Right lobe of liver (tissue), 6 donors: ENCODE measurements at regions not wholly inside any gene's neighbourhood (a gene's known extent, or its start where the extent isn't known, plus 50 kb on each side); places are given as distances from the start of the nearest gene placed in this dataset.
"Not testable (repeated sequence)": the region's sequence is repeated elsewhere in the genome, so short reads cannot be mapped to it uniquely, and the experiment has no call there.

Experiments
- ATAC-seq, 4 donors: fragments of 200-7000 bp; cut with Tn5 transposase; one replicate each; pipeline ENCODE4 v1.9.1; 2020; ENCODE audit warnings: mild to moderate bottlenecking in 4 of 4, moderate library complexity in 4 of 4
- DNase-seq, 3 donors: peaks; one replicate each; pipeline ENCODE4 v3.0.0-alpha.2; 2020
- H3K27ac ChIP-seq, 3 donors: fragments of 200-600 bp; one replicate each; pipeline ENCODE4 v1.8.0; 2022
- H3K27me3 ChIP-seq, 2 donors: fragments of 200-600 bp; one replicate each; pipeline ENCODE4 v1.8.0; 2022
- H3K36me3 ChIP-seq, 4 donors: fragments of 200-600 bp; sonication (generic) in 1 of 4; one replicate each; pipeline versions ENCODE4 v1.5.1 to v1.8.0; 2017 to 2022; ENCODE audit warnings: control low read depth in 1 of 4
- H3K4me1 ChIP-seq, 4 donors: fragments of 200-600 bp; sonication (generic) in 1 of 4; one replicate each; pipeline versions ENCODE4 v1.5.1 to v1.8.0; 2017 to 2022; ENCODE audit warnings: control low read depth in 1 of 4
- H3K4me3 ChIP-seq, 3 donors: fragments of 200-600 bp; one replicate each; pipeline ENCODE4 v1.8.0; 2022
- H3K9me3 ChIP-seq, 4 donors: fragments of 200-600 bp; sonication (generic) in 1 of 4; one replicate each; pipeline versions ENCODE4 v1.5.1 to v1.8.0; 2017 to 2022; ENCODE audit warnings: control low read depth in 1 of 4
- CTCF ChIP-seq, 4 donors: fragments of 200-600 bp in 3 of 4; fragments of 450-650 bp in 1 of 4; IDR thresholded peaks; one replicate each; pipeline versions ENCODE4 v1.5.1 to v1.8.0; 2016 to 2022; ENCODE audit warnings: antibody characterized with exemption in 4 of 4, mild to moderate bottlenecking in 2 of 4
- POLR2A ChIP-seq: fragments of 450-650 bp; IDR thresholded peaks from one replicate; pipeline ENCODE4 v1.6.1; 2017; ENCODE audit warnings: antibody characterized with exemption, mild to moderate bottlenecking
- WGBS: methylation state at CpG from one replicate; pipeline ENCODE4 v1.1.6; 2018; ENCODE audit warnings: low coverage, low lambda C conversion rate; ENCODE audit not compliant: insufficient coverage; ENCODE audit errors: missing lambda C conversion rate; 5-methylcytosine and 5-hydroxymethylcytosine counted together
- intact Hi-C, 2 donors: fragments of 100-400 bp; cut with DNase I; formaldehyde crosslinking; loops; one replicate each; pipeline versions ENCODE4 v1.11.2 to v1.14.1; 2022
- donor health status: DM: no; HTN: yes; CAD: no.
- donor health status: DM: no; HTN: no; CAD: no.
- donor health status: DM: no; HTN: no; CAD: no.
- donor health status: DM: no; HTN: yes; CAD: no.
- donor health status: DM: no; HTN: yes; CAD: no.

GRCh38 chr3:69484507-69485393, 98.9 kb upstream of the FRMD4B start:
- no peak for TF ChIP-seq POLR2A
- no peak for TF ChIP-seq CTCF (IDR thresholded peaks at IDR 0.05)
- Histone ChIP-seq H3K4me3 (no peak overlapping the region), H3K4me1 (no peaks in the 10 kb centered on the region), H3K27me3 (no peaks in the 10 kb centered on the region), H3K9me3 (no peaks in the 10 kb centered on the region), H3K27ac (no peak overlapping the region), H3K36me3 (no peaks in the 10 kb centered on the region)
- no peak for DNase-seq
- 20% methylated on average over 2 of the region's 6 CpGs for WGBS
- intact Hi-C loops, result no loop called here
- no peak for ATAC-seq

GRCh38 chr3:69483449-69483848, 97.6 kb upstream of the FRMD4B start:
- no peak overlapping the region for H3K27ac ChIP-seq
- no peak for ATAC-seq
- no peaks in the 10 kb centered on the region for H3K4me1 ChIP-seq
- H3K9me3 ChIP-seq, result no peaks in the 10 kb centered on the region
- no peak for DNase-seq
- H3K4me3 ChIP-seq, result no peak overlapping the region
- TF ChIP-seq POLR2A (no peak), CTCF (IDR thresholded peaks at IDR 0.05) (no peak)
- 76% methylated on average over 3 of the region's 3 CpGs for WGBS
- intact Hi-C loops, result no loop called here
- H3K36me3 ChIP-seq, result no peaks in the 10 kb centered on the region
- no peaks in the 10 kb centered on the region for H3K27me3 ChIP-seq

GRCh38 chr3:69480986-69481385, 95.1 kb upstream of the FRMD4B start:
- H3K27me3 ChIP-seq, H3K36me3 ChIP-seq, intact Hi-C loops, H3K4me3 ChIP-seq, DNase-seq, H3K27ac ChIP-seq, H3K4me1 ChIP-seq, ATAC-seq, H3K9me3 ChIP-seq: not testable (repeated sequence)
- 73% methylated on average over 8 of the region's 16 CpGs for WGBS

GRCh38 chr3:69474186-69474585, 88.3 kb upstream of the FRMD4B start:
- H3K4me1 ChIP-seq, result no peaks in the 10 kb centered on the region
- no peaks in the 10 kb centered on the region for H3K9me3 ChIP-seq
- TF ChIP-seq CTCF (IDR thresholded peaks at IDR 0.05), result no peak
- H3K27ac ChIP-seq, result no peak overlapping the region
- no peaks in the 10 kb centered on the region for H3K27me3 ChIP-seq
- H3K36me3 ChIP-seq, result no peaks in the 10 kb centered on the region
- peak in 3 of 4 donors; percentile 25 to 59 (median 48) for ATAC-seq
- WGBS, result 50% methylated on average over 1 of the region's 1 CpG
- intact Hi-C loops, result no loop called here
- H3K4me3 ChIP-seq, result no peak overlapping the region
- no peak for DNase-seq

- DNase-seq (no peak), ATAC-seq (no peak)
- Histone ChIP-seq H3K36me3 (no peaks in the 10 kb centered on the region), H3K27ac (no peak overlapping the region), H3K4me1 (no peaks in the 10 kb centered on the region), H3K27me3 (no peaks in the 10 kb centered on the region), H3K9me3 (no peaks in the 10 kb centered on the region), H3K4me3 (no peak overlapping the region)
- 86% methylated on average over 1 of the region's 1 CpG for WGBS
- TF ChIP-seq CTCF (IDR thresholded peaks at IDR 0.05) (no peak), POLR2A (no peak)
- intact Hi-C loops, result no loop called here
Measured at GRCh38 chr3:69472093-69472492, 86.2 kb upstream of the FRMD4B start.
